Tibial artery (tissue), 4 donors: ENCODE measurements at regions not wholly inside any gene's neighbourhood (a gene's known extent, or its start where the extent isn't known, plus 50 kb on each side); places are given as distances from the start of the nearest gene placed in this dataset.
A peak's percentile ranks its signal among the peaks of the same experiment; 100 is the strongest.

Experiments
- DNase-seq, 2 donors: peaks; one replicate each; pipeline ENCODE4 v3.0.0-alpha.2; 2019
- H3K27ac ChIP-seq, 2 donors: fragments of 200-600 bp; sonication (generic) in 1 of 2; 1 replicate in 1 of 2; 2 replicates in 1 of 2; pipeline ENCODE4 v1.5.1; 2018 to 2019; ENCODE audit warnings: mild to moderate bottlenecking in 1 of 2
- H3K27me3 ChIP-seq, 2 donors: fragments of 200-600 bp; sonication (generic) in 1 of 2; one replicate each; pipeline versions ENCODE4 v1.5.1 to v1.6.0; 2016 to 2019
- H3K36me3 ChIP-seq, 3 donors: fragments of 200-600 bp; sonication (generic) in 2 of 3; one replicate each; pipeline ENCODE4 v1.5.1; 2016 to 2019; ENCODE audit warnings: mild to moderate bottlenecking in 2 of 3
- H3K4me1 ChIP-seq, 4 donors: fragments of 200-600 bp; sonication (generic) in 2 of 4; 1 replicate in 3 of 4; 2 replicates in 1 of 4; pipeline ENCODE4 v1.5.1; 2016 to 2019
- H3K4me3 ChIP-seq, 2 donors: fragments of 200-600 bp; sonication (generic) in 1 of 2; 1 replicate in 1 of 2; 2 replicates in 1 of 2; pipeline ENCODE4 v1.5.1; 2018 to 2019; ENCODE audit warnings: mild to moderate bottlenecking in 2 of 2
- H3K9me3 ChIP-seq, 3 donors: fragments of 200-600 bp; sonication (generic) in 1 of 3; one replicate each; pipeline ENCODE4 v1.5.1; 2016 to 2019
- intact Hi-C: fragments of 100-400 bp; cut with DNase I; formaldehyde crosslinking; loops from one replicate; pipeline ENCODE4 v1.15.0; 2023; ENCODE audit warnings: low total_unique reads
- TF ChIP-seq, protein P1 (sequence below), 2 experiments: fragments of 200-600 bp in 1 of 2; fragments of 450-650 bp in 1 of 2; IDR thresholded peaks; one replicate each; pipeline ENCODE4 v1.5.1; 2017 to 2019; ENCODE audit warnings: antibody characterized with exemption in 2 of 2, mild to moderate bottlenecking in 1 of 2, moderate library complexity in 1 of 2

DNA sequence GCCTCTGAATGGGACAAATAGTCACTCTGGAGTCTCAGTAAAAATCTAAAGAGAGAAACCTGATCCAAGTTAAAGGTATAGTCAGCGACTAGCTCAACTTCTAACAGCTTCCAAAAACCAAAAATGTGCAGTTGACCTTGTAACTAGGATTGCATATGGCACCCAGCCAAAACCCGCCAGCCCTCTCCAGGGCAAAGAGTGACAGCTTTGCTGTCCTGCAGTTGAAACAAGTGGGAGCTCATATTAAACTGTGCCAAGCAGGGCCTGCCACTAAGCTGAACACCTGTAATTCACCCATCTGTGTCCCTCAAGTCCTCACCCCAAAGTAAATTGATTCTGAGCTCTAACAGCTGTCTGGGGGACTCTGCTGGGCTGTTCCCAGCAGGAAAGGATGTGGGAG lies 695.3 kb downstream of the MAFB start:
- H3K36me3 ChIP-seq = no peaks in the 10 kb centered on the region
- H3K27me3 ChIP-seq = no peaks in the 10 kb centered on the region
- intact Hi-C loops = no loop called here
- peaks cover 0 to 3% (median 0%) of the 10 kb centered on the region in 4 donors for H3K4me1 ChIP-seq
- H3K4me3 ChIP-seq = no peak overlapping the region
- no peak for DNase-seq
- H3K27ac ChIP-seq = no peak overlapping the region
- peaks cover 0 to 9% (median 0%) of the 10 kb centered on the region in 3 donors for H3K9me3 ChIP-seq
- TF ChIP-seq, protein P1, sequence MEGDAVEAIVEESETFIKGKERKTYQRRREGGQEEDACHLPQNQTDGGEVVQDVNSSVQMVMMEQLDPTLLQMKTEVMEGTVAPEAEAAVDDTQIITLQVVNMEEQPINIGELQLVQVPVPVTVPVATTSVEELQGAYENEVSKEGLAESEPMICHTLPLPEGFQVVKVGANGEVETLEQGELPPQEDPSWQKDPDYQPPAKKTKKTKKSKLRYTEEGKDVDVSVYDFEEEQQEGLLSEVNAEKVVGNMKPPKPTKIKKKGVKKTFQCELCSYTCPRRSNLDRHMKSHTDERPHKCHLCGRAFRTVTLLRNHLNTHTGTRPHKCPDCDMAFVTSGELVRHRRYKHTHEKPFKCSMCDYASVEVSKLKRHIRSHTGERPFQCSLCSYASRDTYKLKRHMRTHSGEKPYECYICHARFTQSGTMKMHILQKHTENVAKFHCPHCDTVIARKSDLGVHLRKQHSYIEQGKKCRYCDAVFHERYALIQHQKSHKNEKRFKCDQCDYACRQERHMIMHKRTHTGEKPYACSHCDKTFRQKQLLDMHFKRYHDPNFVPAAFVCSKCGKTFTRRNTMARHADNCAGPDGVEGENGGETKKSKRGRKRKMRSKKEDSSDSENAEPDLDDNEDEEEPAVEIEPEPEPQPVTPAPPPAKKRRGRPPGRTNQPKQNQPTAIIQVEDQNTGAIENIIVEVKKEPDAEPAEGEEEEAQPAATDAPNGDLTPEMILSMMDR (IDR thresholded peaks at IDR 0.05) = no peak

GRCh38 chr20:39990692-39991091 lies 698.3 kb downstream of the MAFB start:
- Histone ChIP-seq H3K9me3 (peaks cover 0 to 9% (median 0%) of the 10 kb centered on the region in 3 donors), H3K27ac (no peak overlapping the region), H3K4me1 (peaks cover 0 to 19% (median 13%) of the 10 kb centered on the region in 4 donors), H3K4me3 (no peak overlapping the region), H3K27me3 (no peaks in the 10 kb centered on the region), H3K36me3 (no peaks in the 10 kb centered on the region)
- TF ChIP-seq, protein P1 (IDR thresholded peaks at IDR 0.05) = no peak
- no peak for DNase-seq
- intact Hi-C loops = no loop called here

GRCh38 chr20:39988991-39989390 lies 700.0 kb downstream of the MAFB start:
- H3K27me3 ChIP-seq = no peaks in the 10 kb centered on the region
- no peak overlapping the region for H3K27ac ChIP-seq
- TF ChIP-seq, protein P1 (IDR thresholded peaks at IDR 0.05) = no peak
- H3K4me3 ChIP-seq = no peak overlapping the region
- intact Hi-C loops = no loop called here
- DNase-seq = no peak
- H3K9me3 ChIP-seq = peaks cover 0 to 9% (median 0%) of the 10 kb centered on the region in 3 donors
- no peaks in the 10 kb centered on the region for H3K36me3 ChIP-seq
- H3K4me1 ChIP-seq = peaks cover 0 to 27% (median 20%) of the 10 kb centered on the region in 4 donors

DNA sequence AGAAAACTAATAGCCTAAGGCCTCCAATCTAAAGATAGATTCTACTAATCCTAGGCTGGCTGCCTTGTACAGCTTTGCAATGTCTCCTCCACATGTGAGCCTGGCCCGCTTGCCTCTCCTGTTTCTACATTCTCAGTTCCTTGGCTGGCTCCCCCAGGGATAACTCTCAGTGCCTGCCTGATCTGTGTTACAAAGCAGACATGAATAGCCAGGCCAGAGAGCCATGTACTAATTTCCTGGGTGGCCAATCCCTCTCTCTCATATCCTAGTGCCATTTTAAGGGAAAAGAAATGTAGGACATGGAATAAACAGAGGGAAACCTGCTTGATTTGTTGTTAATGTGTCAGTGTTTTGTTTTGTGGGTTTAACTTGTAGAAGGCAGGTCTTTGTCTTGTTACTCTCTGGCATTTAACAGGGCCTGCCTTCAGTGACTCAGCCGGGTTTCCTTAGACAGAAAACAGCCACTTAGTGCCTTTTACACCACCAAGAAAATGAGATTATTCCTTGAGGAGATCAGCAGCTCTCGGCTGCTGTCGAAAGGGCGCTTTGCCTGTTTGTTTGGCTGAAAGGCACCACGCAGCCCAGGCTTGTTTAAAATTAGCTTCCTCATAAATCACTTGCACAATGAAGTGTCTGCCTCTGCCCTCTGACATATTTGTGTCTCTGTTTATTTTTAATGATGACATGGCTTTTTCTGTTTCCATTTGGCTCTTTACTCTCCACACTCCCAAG lies 702.7 kb downstream of the MAFB start:
- Histone ChIP-seq H3K36me3 (no peaks in the 10 kb centered on the region), H3K9me3 (peaks cover 0 to 9% (median 0%) of the 10 kb centered on the region in 3 donors), H3K27me3 (no peaks in the 10 kb centered on the region), H3K4me3 (no peak overlapping the region), H3K27ac (peak overlapping the region; percentile 69 to 78), H3K4me1 (peaks cover 0 to 27% (median 20%) of the 10 kb centered on the region in 4 donors)
- intact Hi-C loops = no loop called here
- peak; percentile 87 to 90 for DNase-seq
- TF ChIP-seq, protein P1 (IDR thresholded peaks at IDR 0.05) = no peak

GRCh38 chr20:39985271-39985827 lies 703.7 kb downstream of the MAFB start:
- Histone ChIP-seq H3K9me3 (peaks cover 0 to 2% (median 0%) of the 10 kb centered on the region in 3 donors), H3K4me1 (peaks cover 0 to 27% (median 20%) of the 10 kb centered on the region in 4 donors), H3K36me3 (no peaks in the 10 kb centered on the region), H3K27ac (peak overlapping the region; percentile 69 to 78), H3K4me3 (no peak overlapping the region), H3K27me3 (no peaks in the 10 kb centered on the region)
- no peak for DNase-seq
- intact Hi-C loops = no loop called here
- TF ChIP-seq, protein P1 (IDR thresholded peaks at IDR 0.05) = no peak
